Endothelial cell of umbilical vein (primary cell): ENCODE measurements at regions not wholly inside any gene's neighbourhood (a gene's known extent, or its start where the extent isn't known, plus 50 kb on each side); places are given as distances from the start of the nearest gene placed in this dataset.
"Not testable (repeated sequence)": the region's sequence is repeated elsewhere in the genome, so short reads cannot be mapped to it uniquely, and the experiment has no call there.

Source experiments
- BruUV-seq: library from RNA; stranded (reverse); fragments of 400-500 nt; replicated peaks from 2 replicates; lab custom pipeline; 2021; lab: Mats Ljungman, UMichigan
- CTCF ChIA-PET: fragments of 300-600, 350-600 bp; sonication (Branson Sonifier 250); formaldehyde crosslinking; loops from one replicate; lab custom pipeline; 2021; ENCODE audit warnings: antibody characterized with exemption, inconsistent platforms; lab: Charles Lee
- POLR2A ChIA-PET: fragments of 300-600, 350-600 bp; sonication (Branson Sonifier 250); formaldehyde crosslinking; loops from one replicate; lab custom pipeline; 2021; ENCODE audit warnings: antibody characterized with exemption, inconsistent platforms; lab: Charles Lee
- DNase-seq: peaks from one replicate; pipeline ENCODE4 v3.0.0-alpha.2; 2011; ENCODE audit warnings: low read depth, low spot score
- FAIRE-seq: peaks from 2 replicates; lab custom pipeline; 2011; peaks lifted over from hg19 to GRCh38; lab: Jason Lieb, UNC
- H2AFZ ChIP-seq: 2 replicates; pipeline ENCODE4 v1.6.0; 2012; ENCODE audit warnings: low read depth, low read length, control low read depth, inconsistent platforms
- H3K27ac ChIP-seq: 2 replicates; pipeline ENCODE4 v1.5.1; 2011; ENCODE audit warnings: low read depth, mild to moderate bottlenecking, control low read depth, low read length, moderate library complexity; ENCODE audit not compliant: insufficient read depth
- H3K27me3 ChIP-seq, 2 experiments: 2 replicates each; pipeline versions ENCODE4 v1.6.0 to v1.6.1; 2011; ENCODE audit warnings: low read length in 2 of 2, mixed read lengths in 1 of 2; ENCODE audit not compliant: control insufficient read depth in 2 of 2, insufficient read depth in 2 of 2
- H3K36me3 ChIP-seq, 2 experiments: 2 replicates in 1 of 2; 3 replicates in 1 of 2; pipeline ENCODE4 v1.5.1; 2011; ENCODE audit warnings: low read length in 2 of 2, mild to moderate bottlenecking in 1 of 2, moderate library complexity in 1 of 2; ENCODE audit not compliant: control insufficient read depth in 2 of 2, insufficient read depth in 2 of 2; ENCODE audit errors: extremely low read depth in 1 of 2
- H3K4me1 ChIP-seq: 3 replicates; pipeline ENCODE4 v1.5.1; 2011; ENCODE audit warnings: mild to moderate bottlenecking, low read length; ENCODE audit not compliant: control insufficient read depth, insufficient read depth; ENCODE audit errors: extremely low read depth
- H3K4me2 ChIP-seq: 2 replicates; pipeline ENCODE4 v1.6.1; 2011; ENCODE audit warnings: low read length, control low read depth, mixed read lengths; ENCODE audit not compliant: insufficient read depth
- H3K4me3 ChIP-seq, 3 experiments: fragments of 200-600 bp in 1 of 3; sonication (generic), shearing (Covaris generic) in 1 of 3; replicated peaks in 1 of 3; 2 replicates each; pipeline ENCODE4 v1.5.1; 2011 to 2016; ENCODE audit warnings: control low read depth in 3 of 3, low read length in 3 of 3, mild to moderate bottlenecking in 2 of 3, inconsistent platforms in 1 of 3, low read depth in 1 of 3, moderate library complexity in 1 of 3; ENCODE audit not compliant: insufficient read depth in 1 of 3
- H3K79me2 ChIP-seq: 2 replicates; pipeline ENCODE4 v1.6.0; 2012; ENCODE audit warnings: low read length, inconsistent platforms; ENCODE audit not compliant: control insufficient read depth, insufficient read depth
- H3K9ac ChIP-seq: replicated peaks from 2 replicates; pipeline ENCODE3; 2011; ENCODE audit warnings: low read length, control low read depth; ENCODE audit not compliant: insufficient read depth; ENCODE audit errors: extremely low read depth
- H3K9me1 ChIP-seq: replicated peaks from 3 replicates; pipeline ENCODE4 v1.6.0; 2011; ENCODE audit warnings: mild to moderate bottlenecking, low read length; ENCODE audit not compliant: control insufficient read depth, insufficient read depth; ENCODE audit errors: extremely low read depth
- H3K9me3 ChIP-seq: replicated peaks from 2 replicates; pipeline ENCODE4 v1.5.1; 2012; ENCODE audit warnings: low read length, inconsistent platforms; ENCODE audit not compliant: control insufficient read depth, insufficient read depth
- H4K20me1 ChIP-seq: replicated peaks from 2 replicates; pipeline ENCODE3; 2011; ENCODE audit warnings: mild to moderate bottlenecking, low read length; ENCODE audit not compliant: control insufficient read depth, insufficient read depth; ENCODE audit errors: extremely low read depth
- CTCF ChIP-seq, 2 donors: IDR thresholded peaks; 1 replicate in 1 of 2; 2 replicates in 1 of 2; pipeline ENCODE4 v1.5.1; 2011; ENCODE audit warnings: low read length in 2 of 2, mild to moderate bottlenecking in 2 of 2, moderate library complexity in 2 of 2, control low read depth in 1 of 2, inconsistent platforms in 1 of 2, low read depth in 1 of 2; ENCODE audit not compliant: insufficient read depth in 1 of 2; ENCODE audit errors: extremely low read depth in 1 of 2
- EZH2 ChIP-seq: IDR thresholded peaks from 2 replicates; pipeline ENCODE4 v1.6.1; 2012; ENCODE audit warnings: borderline replicate concordance, low read depth, mild to moderate bottlenecking, moderate library complexity, low read length, inconsistent platforms; ENCODE audit not compliant: severe bottlenecking
- FOS ChIP-seq: IDR thresholded peaks from 2 replicates; pipeline ENCODE4 v1.6.1; 2011; ENCODE audit warnings: mild to moderate bottlenecking, low read length, moderate library complexity, borderline replicate concordance; ENCODE audit not compliant: insufficient read depth
- GATA2 ChIP-seq: IDR thresholded peaks from 2 replicates; pipeline ENCODE4 v1.7.0; 2011; ENCODE audit warnings: low read depth, mild to moderate bottlenecking, moderate library complexity, mixed read lengths, low read length; ENCODE audit not compliant: insufficient read length, insufficient read depth
- JUN ChIP-seq: IDR thresholded peaks from 2 replicates; pipeline ENCODE4 v1.6.1; 2011; ENCODE audit warnings: borderline replicate concordance, low read depth; ENCODE audit not compliant: insufficient read length, insufficient read depth
- MAX ChIP-seq: IDR thresholded peaks from 2 replicates; pipeline ENCODE4 v1.6.1; 2011; ENCODE audit not compliant: insufficient read depth, insufficient read length
- MYC ChIP-seq: IDR thresholded peaks from one replicate; pipeline ENCODE4 v1.6.1; 2011; ENCODE audit warnings: mild to moderate bottlenecking, low read depth, low read length
- POLR2A ChIP-seq: IDR thresholded peaks from 2 replicates; pipeline ENCODE4 v1.6.1; 2012; ENCODE audit warnings: low read depth, mild to moderate bottlenecking, control low read depth, low read length
- POLR2AphosphoS5 ChIP-seq: IDR thresholded peaks from 2 replicates; pipeline ENCODE4 v1.6.1; 2012; ENCODE audit warnings: low read depth, mild to moderate bottlenecking, control low read depth, low read length, moderate library complexity; ENCODE audit not compliant: insufficient read depth
- dilution Hi-C: fragments of 300-500 bp; cut with MboI; formaldehyde crosslinking; loops from one replicate; pipeline ENCODE4 v1.15.0; 2019; ENCODE audit warnings: low sequenced_read_pairs; ENCODE audit not compliant: extremely low pct_ligation_motif_present
- intact Hi-C: fragments of 100-400 bp; cut with micrococcal nuclease; formaldehyde crosslinking; loops from one replicate; pipeline ENCODE4 v1.10.0; 2022

GRCh38 chr14:41214978-41215377 is 391.7 kb upstream of the LRFN5 start:
- H3K4me1 ChIP-seq, H2AFZ ChIP-seq, H3K4me2 ChIP-seq, intact Hi-C loops, dilution Hi-C loops, CTCF ChIA-PET, H3K4me3 ChIP-seq, H3K27ac ChIP-seq, DNase-seq, H3K36me3 ChIP-seq, H3K9ac ChIP-seq, H3K9me1 ChIP-seq, POLR2A ChIA-PET, H3K9me3 ChIP-seq, BruUV-seq, H4K20me1 ChIP-seq, FAIRE-seq, H3K27me3 ChIP-seq, H3K79me2 ChIP-seq: not testable (repeated sequence)

- Histone ChIP-seq H3K4me1 (no peaks in the 10 kb centered on the region), H3K9me3 (no peaks in the 10 kb centered on the region), H2AFZ (no peak overlapping the region), H3K27me3 (no peaks in the 10 kb centered on the region), H3K4me3 (no peak overlapping the region), H3K36me3 (no peaks in the 10 kb centered on the region), H3K79me2 (no peaks in the 10 kb centered on the region), H4K20me1 (no peaks in the 10 kb centered on the region), H3K9me1 (no peaks in the 10 kb centered on the region), H3K4me2 (no peak overlapping the region), H3K27ac (no peak overlapping the region), H3K9ac (no peak overlapping the region)
- BruUV-seq: no TSS peak
- dilution Hi-C loops: no loop called here
- FAIRE-seq: no peak
- intact Hi-C loops: loop anchor here (2.0 kb wide), 1 partner anchor 63 kb away; no protein-coding TSS in a partner anchor
- TF ChIP-seq GATA2 (no peak), CTCF (IDR thresholded peaks at IDR 0.05; ENCODE audit: extremely low read depth in 1 of 2, insufficient read depth in 1 of 2, low read depth in 1 of 2, low read length in 2 of 2) (no peak), MAX (no peak), EZH2 (no peak), MYC (no peak), FOS (no peak), POLR2A (no peak), POLR2AphosphoS5 (no peak), JUN (no peak)
- no peak for DNase-seq
- ChIA-PET CTCF (no interaction called here), POLR2A (no interaction called here)
Measured at GRCh38 chr14:41201696-41202095, 405.0 kb upstream of the LRFN5 start.
